CD4-positive, alpha-beta T cell (primary cell): ENCODE measurements at regions not wholly inside any gene's neighbourhood (a gene's known extent, or its start where the extent isn't known, plus 50 kb on each side); places are given as distances from the start of the nearest gene placed in this dataset.

Experiments
- ATAC-seq: fragments of 200-7000 bp; cut with Tn5 transposase; one replicate; pipeline ENCODE4 v1.10.0; 2022; ENCODE audit warnings: mild to moderate bottlenecking; ENCODE audit not compliant: poor library complexity
- CTCF ChIA-PET: fragments of 350-600 bp; sonication (Branson Sonifier 250); formaldehyde crosslinking; loops from one replicate; lab custom pipeline; 2021; ENCODE audit warnings: antibody characterized with exemption, inconsistent platforms; lab: Charles Lee
- POLR2A ChIA-PET: fragments of 350-600 bp; sonication (Branson Sonifier 250); formaldehyde crosslinking; loops from one replicate; lab custom pipeline; 2021; ENCODE audit warnings: antibody characterized with exemption, inconsistent platforms; lab: Charles Lee
- DNase-seq, 14 experiments: peaks; one replicate each; pipeline ENCODE4 v3.0.0-alpha.2; 2013 to 2020; ENCODE audit warnings: mixed read lengths in 2 of 14
- H3K27ac ChIP-seq, 2 donors: one replicate each; pipeline versions ENCODE4 v1.5.1 to v1.7.0; 2013; ENCODE audit warnings: low read length in 2 of 2, low read depth in 1 of 2, mild to moderate bottlenecking in 1 of 2
- H3K27me3 ChIP-seq, 2 experiments: 1 replicate in 1 of 2; 2 replicates in 1 of 2; pipeline versions ENCODE4 v1.6.1 to v1.7.0; 2013; ENCODE audit warnings: low read length in 2 of 2, control low read depth in 1 of 2, mild to moderate bottlenecking in 1 of 2, moderate library complexity in 1 of 2; ENCODE audit not compliant: insufficient read depth in 2 of 2, control insufficient read depth in 1 of 2
- H3K36me3 ChIP-seq: one replicate; pipeline ENCODE4 v1.6.1; 2013; ENCODE audit warnings: low read length, control low read depth; ENCODE audit not compliant: insufficient read depth
- H3K4me1 ChIP-seq: one replicate; pipeline ENCODE4 v1.6.1; 2013; ENCODE audit warnings: low read length, control low read depth; ENCODE audit not compliant: insufficient read depth
- H3K4me3 ChIP-seq: one replicate; pipeline ENCODE4 v1.5.1; 2013; ENCODE audit warnings: mild to moderate bottlenecking, low read length, moderate library complexity
- H3K9me3 ChIP-seq, 2 experiments: 1 replicate in 1 of 2; 2 replicates in 1 of 2; pipeline versions ENCODE4 v1.6.1 to v1.7.0; 2013; ENCODE audit warnings: low read length in 2 of 2, mild to moderate bottlenecking in 2 of 2, control low read depth in 1 of 2, moderate library complexity in 1 of 2; ENCODE audit not compliant: control insufficient read depth in 1 of 2, insufficient read depth in 1 of 2
- H3K27ac Mint-ChIP-seq: one replicate; pipeline ENCODE4 v1.8.0; 2020; ENCODE audit warnings: mixed read lengths
- H3K27me3 Mint-ChIP-seq: one replicate; pipeline ENCODE4 v1.8.0; 2021; ENCODE audit warnings: mixed read lengths
- H3K36me3 Mint-ChIP-seq: one replicate; pipeline ENCODE4 v1.8.0; 2021; ENCODE audit warnings: low read depth, mixed read lengths
- H3K4me1 Mint-ChIP-seq: one replicate; pipeline ENCODE4 v1.8.0; 2021; ENCODE audit warnings: low read depth, mixed read lengths
- H3K4me3 Mint-ChIP-seq: one replicate; pipeline ENCODE4 v1.8.0; 2020; ENCODE audit warnings: mild to moderate bottlenecking, mixed read lengths
- H3K9me3 Mint-ChIP-seq: one replicate; pipeline ENCODE4 v1.8.0; 2020; ENCODE audit warnings: mixed read lengths
- CTCF ChIP-seq: fragments of 200-600 bp; IDR thresholded peaks from one replicate; pipeline ENCODE4 v1.8.0; 2022; ENCODE audit warnings: antibody characterized with exemption, mild to moderate bottlenecking
- intact Hi-C, 2 experiments: fragments of 100-400 bp; cut with DNase I in 1 of 2; cut with micrococcal nuclease in 1 of 2; formaldehyde crosslinking; loops; one replicate each; pipeline versions ENCODE4 v1.15.1 to v1.9.0; 2023 to 2025; cut with DNase I, micrococcal nuclease

- Mint-ChIP-seq H3K36me3 (no peaks in the 10 kb centered on the region), H3K27ac (no peak overlapping the region), H3K27me3 (no peaks in the 10 kb centered on the region), H3K4me3 (no peak overlapping the region), H3K4me1 (no peaks in the 10 kb centered on the region), H3K9me3 (peaks cover 2% of the 10 kb centered on the region)
- no peaks in the 10 kb centered on the region for H3K4me1 ChIP-seq
- no peaks in the 10 kb centered on the region for H3K27me3 ChIP-seq
- no peaks in the 10 kb centered on the region for H3K36me3 ChIP-seq
- DNase-seq = no peak
- no peak overlapping the region for H3K4me3 ChIP-seq
- no peaks in the 10 kb centered on the region for H3K9me3 ChIP-seq
- POLR2A ChIA-PET = no interaction called here
- ATAC-seq = no peak
- H3K27ac ChIP-seq = no peak overlapping the region
- no peak for TF ChIP-seq CTCF
- CTCF ChIA-PET = interaction anchor here (0.6 kb wide), 1 partner anchor 1484 kb away, joined by 3 read pairs; no protein-coding TSS in a partner anchor
- intact Hi-C loops = no loop called here
Measured at GRCh38 chr7:123275036-123275753, 75.4 kb upstream of the SLC13A1 start.

- Mint-ChIP-seq H3K27ac (no peak overlapping the region), H3K9me3 (peaks cover 2% of the 10 kb centered on the region), H3K4me3 (no peak overlapping the region), H3K36me3 (no peaks in the 10 kb centered on the region), H3K4me1 (no peaks in the 10 kb centered on the region), H3K27me3 (no peaks in the 10 kb centered on the region)
- DNase-seq (no peak), ATAC-seq (no peak)
- no peaks in the 10 kb centered on the region for H3K27me3 ChIP-seq
- TF ChIP-seq CTCF = no peak
- ChIA-PET CTCF (no interaction called here), POLR2A (no interaction called here)
- no peaks in the 10 kb centered on the region for H3K4me1 ChIP-seq
- no peak overlapping the region for H3K4me3 ChIP-seq
- no peaks in the 10 kb centered on the region for H3K36me3 ChIP-seq
- intact Hi-C loops = no loop called here
- H3K9me3 ChIP-seq = no peaks in the 10 kb centered on the region
- no peak overlapping the region for H3K27ac ChIP-seq
Measured at GRCh38 chr7:123273185-123273584, 73.4 kb upstream of the SLC13A1 start.

- POLR2A ChIA-PET = no interaction called here
- Histone ChIP-seq H3K9me3 (no peaks in the 10 kb centered on the region), H3K27ac (no peak overlapping the region), H3K4me1 (no peaks in the 10 kb centered on the region), H3K27me3 (no peaks in the 10 kb centered on the region), H3K36me3 (no peaks in the 10 kb centered on the region), H3K4me3 (no peak overlapping the region)
- Mint-ChIP-seq H3K36me3 (no peaks in the 10 kb centered on the region), H3K4me1 (no peaks in the 10 kb centered on the region), H3K9me3 (peaks cover 3% of the 10 kb centered on the region), H3K27ac (no peak overlapping the region), H3K27me3 (no peaks in the 10 kb centered on the region), H3K4me3 (no peak overlapping the region)
- intact Hi-C loops = no loop called here
- CTCF ChIA-PET = no interaction called here
- no peak for ATAC-seq
- no peak for TF ChIP-seq CTCF
- no peak for DNase-seq
Measured at GRCh38 chr7:123271856-123272255, 72.1 kb upstream of the SLC13A1 start.
